MM.1S (cell line): ENCODE measurements at regions not wholly inside any gene's neighbourhood (a gene's known extent, or its start where the extent isn't known, plus 50 kb on each side); places are given as distances from the start of the nearest gene placed in this dataset.

Experiments
- DNase-seq: peaks from one replicate; pipeline ENCODE4 v3.0.0-alpha.2; 2015
- H2AFZ ChIP-seq: fragments of 300-600 bp; sonication (generic); 2 replicates; pipeline ENCODE4 v1.6.0; 2016; ENCODE audit warnings: antibody characterized with exemption, low read length
- H3F3A ChIP-seq: fragments of 300-600 bp; sonication (generic); 2 replicates; pipeline ENCODE4 v1.6.1; 2016; ENCODE audit warnings: mild to moderate bottlenecking, antibody characterized with exemption, low read length, moderate library complexity, mixed read lengths; ENCODE audit not compliant: insufficient read depth
- H3K27ac ChIP-seq: fragments of 300-600 bp; sonication (generic); 2 replicates; pipeline ENCODE4 v1.5.1; 2016; ENCODE audit warnings: mild to moderate bottlenecking, low read length
- H3K27me3 ChIP-seq: fragments of 300-600 bp; sonication (generic); replicated peaks from 2 replicates; pipeline ENCODE4 v1.6.0; 2016; ENCODE audit warnings: low read length; ENCODE audit not compliant: insufficient read depth
- H3K36me3 ChIP-seq: fragments of 300-600 bp; sonication (generic); replicated peaks from 2 replicates; pipeline ENCODE4 v1.6.1; 2016; ENCODE audit warnings: mild to moderate bottlenecking, low read length, mixed read lengths; ENCODE audit not compliant: insufficient read depth
- H3K4me1 ChIP-seq: fragments of 300-600 bp; sonication (generic); 2 replicates; pipeline ENCODE4 v1.6.1; 2016; ENCODE audit warnings: low read length, mixed read lengths
- H3K4me2 ChIP-seq: fragments of 300-600 bp; sonication (generic); 2 replicates; pipeline ENCODE4 v1.6.0; 2016; ENCODE audit warnings: low read depth, low read length
- H3K4me3 ChIP-seq: fragments of 300-600 bp; sonication (generic); 2 replicates; pipeline ENCODE4 v1.5.1; 2016; ENCODE audit warnings: low read length, mixed read lengths
- H3K79me2 ChIP-seq: fragments of 300-600 bp; sonication (generic); 2 replicates; pipeline ENCODE4 v1.6.1; 2016; ENCODE audit warnings: mixed run types, low read length, mixed read lengths
- H3K9ac ChIP-seq: fragments of 300-600 bp; sonication (generic); 2 replicates; pipeline ENCODE4 v1.6.1; 2016; ENCODE audit warnings: low read length, mixed read lengths
- H3K9me2 ChIP-seq: fragments of 300-600 bp; sonication (generic); replicated peaks from 2 replicates; pipeline ENCODE4 v1.6.1; 2016; ENCODE audit warnings: mild to moderate bottlenecking, low read length, mixed read lengths; ENCODE audit not compliant: insufficient read depth
- H3K9me3 ChIP-seq: fragments of 300-600 bp; sonication (generic); replicated peaks from 2 replicates; pipeline ENCODE4 v1.6.1; 2016; ENCODE audit warnings: mild to moderate bottlenecking, low read length, mixed read lengths; ENCODE audit not compliant: insufficient read depth
- H4K20me1 ChIP-seq: fragments of 300-600 bp; sonication (generic); 2 replicates; pipeline ENCODE4 v1.6.1; 2016; ENCODE audit warnings: mild to moderate bottlenecking, low read length, moderate library complexity, mixed read lengths; ENCODE audit not compliant: insufficient read depth
- CTCF ChIP-seq: fragments of 300-600 bp; sonication (generic); IDR thresholded peaks from 2 replicates; pipeline ENCODE4 v1.5.1; 2016; ENCODE audit warnings: antibody characterized with exemption, low read length, mixed read lengths
- EZH2 ChIP-seq: fragments of 300-600 bp; sonication (generic); optimal IDR thresholded peaks from 2 replicates; pipeline ENCODE3; 2017; ENCODE audit warnings: low read depth, mild to moderate bottlenecking, antibody characterized with exemption, low read length, mixed read lengths
- EZH2phosphoT487 ChIP-seq: fragments of 300-600 bp; sonication (generic); IDR thresholded peaks from 2 replicates; pipeline ENCODE4 v1.6.1; 2018; ENCODE audit warnings: antibody characterized with exemption, low read length

- peak; percentile 67 for DNase-seq
- peak overlapping the region; percentile 95 for H2AFZ ChIP-seq
These were observed 165.9 kb upstream of the PPP1R3A start for GRCh38 chr7:114084472-114085312.

GRCh38 chr7:114084002-114084471, 165.2 kb upstream of the PPP1R3A start:
- Histone ChIP-seq H3K9me2 (no peaks in the 10 kb centered on the region), H2AFZ (peak overlapping the region; percentile 95), H3K4me3 (peak overlapping the region; percentile 88), H3F3A (peaks cover 34% of the 10 kb centered on the region), H3K27ac (peak overlapping the region; percentile 96), H3K36me3 (no peaks in the 10 kb centered on the region), H3K9me3 (no peaks in the 10 kb centered on the region), H3K4me1 (peaks cover 11% of the 10 kb centered on the region), H3K4me2 (peak overlapping the region; percentile 97), H3K27me3 (no peaks in the 10 kb centered on the region), H3K79me2 (peaks cover 13% of the 10 kb centered on the region), H4K20me1 (no peaks in the 10 kb centered on the region), H3K9ac (peak overlapping the region; percentile 91)
- DNase-seq: no peak
- TF ChIP-seq CTCF (no peak), EZH2phosphoT487 (no peak), EZH2 (no peak)

More at GRCh38 chr7:114084472-114085312, 165.9 kb upstream of the PPP1R3A start:
- no peak for TF ChIP-seq EZH2
- TF ChIP-seq EZH2phosphoT487: no peak
- no peak for TF ChIP-seq CTCF
- Histone ChIP-seq H3K36me3 (no peaks in the 10 kb centered on the region), H3K4me3 (peak overlapping the region; percentile 88), H3K4me1 (peaks cover 11% of the 10 kb centered on the region), H3K4me2 (peak overlapping the region; percentile 97), H3K9me2 (no peaks in the 10 kb centered on the region), H3K27ac (peak overlapping the region; percentile 96), H3K9ac (peak overlapping the region; percentile 91), H3K27me3 (no peaks in the 10 kb centered on the region), H3K9me3 (no peaks in the 10 kb centered on the region), H3K79me2 (peaks cover 20% of the 10 kb centered on the region), H4K20me1 (no peaks in the 10 kb centered on the region), H3F3A (peaks cover 34% of the 10 kb centered on the region)

GRCh38 chr7:114083166-114084001, 164.6 kb upstream of the PPP1R3A start:
- peaks cover 34% of the 10 kb centered on the region for H3F3A ChIP-seq
- peaks cover 11% of the 10 kb centered on the region for H3K4me1 ChIP-seq
- no peak for TF ChIP-seq EZH2phosphoT487
- TF ChIP-seq EZH2: no peak
- TF ChIP-seq CTCF: no peak
- no peaks in the 10 kb centered on the region for H3K9me2 ChIP-seq
- no peak for DNase-seq
- H4K20me1 ChIP-seq: no peaks in the 10 kb centered on the region
- no peak overlapping the region for H3K9ac ChIP-seq
- H3K4me3 ChIP-seq: peak overlapping the region; percentile 88
- H3K79me2 ChIP-seq: peaks cover 8% of the 10 kb centered on the region
- no peaks in the 10 kb centered on the region for H3K36me3 ChIP-seq
- H2AFZ ChIP-seq: peak overlapping the region; percentile 95; the same call in 1 of the 2 replicates
- no peak overlapping the region for H3K27ac ChIP-seq
- no peaks in the 10 kb centered on the region for H3K9me3 ChIP-seq
- no peaks in the 10 kb centered on the region for H3K27me3 ChIP-seq
- peak overlapping the region; percentile 97 for H3K4me2 ChIP-seq
